Cardiac fibroblast (primary cell): ENCODE measurements at regions not wholly inside any gene's neighbourhood (a gene's known extent, or its start where the extent isn't known, plus 50 kb on each side); places are given as distances from the start of the nearest gene placed in this dataset.

Experiments
- DNase-seq, 2 donors: peaks; one replicate each; pipeline versions ENCODE4 v3.0.0 to v3.0.0-alpha.2; 2010; ENCODE audit warnings: low read depth in 2 of 2
- H3K4me3 ChIP-seq, 2 donors: replicated peaks in 1 of 2; 1 replicate in 1 of 2; 2 replicates in 1 of 2; pipeline ENCODE4 v1.5.1; 2011; ENCODE audit warnings: low read depth in 2 of 2, low read length in 2 of 2, mild to moderate bottlenecking in 2 of 2, moderate library complexity in 1 of 2
- TF ChIP-seq, protein P1 (sequence below): IDR thresholded peaks from one replicate; pipeline ENCODE4 v1.5.1; 2011; ENCODE audit warnings: low read depth, mild to moderate bottlenecking, low read length, inconsistent platforms

- no peak for DNase-seq
- H3K4me3 ChIP-seq, result no peak overlapping the region
- TF ChIP-seq, protein P1, sequence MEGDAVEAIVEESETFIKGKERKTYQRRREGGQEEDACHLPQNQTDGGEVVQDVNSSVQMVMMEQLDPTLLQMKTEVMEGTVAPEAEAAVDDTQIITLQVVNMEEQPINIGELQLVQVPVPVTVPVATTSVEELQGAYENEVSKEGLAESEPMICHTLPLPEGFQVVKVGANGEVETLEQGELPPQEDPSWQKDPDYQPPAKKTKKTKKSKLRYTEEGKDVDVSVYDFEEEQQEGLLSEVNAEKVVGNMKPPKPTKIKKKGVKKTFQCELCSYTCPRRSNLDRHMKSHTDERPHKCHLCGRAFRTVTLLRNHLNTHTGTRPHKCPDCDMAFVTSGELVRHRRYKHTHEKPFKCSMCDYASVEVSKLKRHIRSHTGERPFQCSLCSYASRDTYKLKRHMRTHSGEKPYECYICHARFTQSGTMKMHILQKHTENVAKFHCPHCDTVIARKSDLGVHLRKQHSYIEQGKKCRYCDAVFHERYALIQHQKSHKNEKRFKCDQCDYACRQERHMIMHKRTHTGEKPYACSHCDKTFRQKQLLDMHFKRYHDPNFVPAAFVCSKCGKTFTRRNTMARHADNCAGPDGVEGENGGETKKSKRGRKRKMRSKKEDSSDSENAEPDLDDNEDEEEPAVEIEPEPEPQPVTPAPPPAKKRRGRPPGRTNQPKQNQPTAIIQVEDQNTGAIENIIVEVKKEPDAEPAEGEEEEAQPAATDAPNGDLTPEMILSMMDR, result no peak
Observed at GRCh38 chr1:81708250-81708649, 92.5 kb upstream of the ADGRL2 start.

DNA sequence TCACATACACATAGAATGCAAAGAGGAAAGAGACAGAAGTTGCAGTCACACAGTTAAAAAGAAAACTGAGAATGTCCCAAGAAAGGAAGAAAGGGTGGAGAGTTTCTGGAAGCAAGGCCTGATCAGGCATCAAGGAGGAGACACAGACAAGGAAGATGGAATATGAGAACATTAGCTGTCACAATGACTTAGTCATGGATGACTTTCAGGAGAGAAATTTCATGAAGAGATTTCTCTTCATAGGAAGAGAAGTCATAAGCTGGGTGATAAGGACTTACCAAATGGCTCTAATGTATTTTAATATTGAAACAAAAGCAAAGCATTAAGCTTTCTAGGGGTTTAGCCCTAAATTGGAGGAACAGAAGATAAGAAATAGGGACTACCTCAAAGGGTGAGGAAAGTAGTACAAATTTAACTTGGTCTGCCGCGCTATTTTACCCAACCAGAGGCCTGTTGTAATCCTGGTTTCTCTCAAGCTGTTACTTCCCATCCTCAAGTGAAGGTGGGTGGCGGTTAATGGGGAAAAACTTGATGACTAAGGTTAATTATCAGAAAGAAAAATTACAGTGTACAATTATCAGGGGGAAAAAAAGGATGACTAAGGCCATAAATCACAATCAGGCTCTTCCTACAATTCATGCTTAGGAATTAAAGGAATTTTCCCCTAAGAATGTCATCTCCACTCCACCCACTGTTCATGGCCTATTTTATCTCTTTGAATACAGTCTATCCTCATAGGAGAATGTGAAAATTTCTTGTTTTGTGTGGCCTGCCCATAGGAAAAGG, 93.9 kb upstream of the ADGRL2 start:
- no peak overlapping the region for H3K4me3 ChIP-seq
- DNase-seq, result peak; percentile 59 to 82
- TF ChIP-seq, protein P1, result no peak

DNA sequence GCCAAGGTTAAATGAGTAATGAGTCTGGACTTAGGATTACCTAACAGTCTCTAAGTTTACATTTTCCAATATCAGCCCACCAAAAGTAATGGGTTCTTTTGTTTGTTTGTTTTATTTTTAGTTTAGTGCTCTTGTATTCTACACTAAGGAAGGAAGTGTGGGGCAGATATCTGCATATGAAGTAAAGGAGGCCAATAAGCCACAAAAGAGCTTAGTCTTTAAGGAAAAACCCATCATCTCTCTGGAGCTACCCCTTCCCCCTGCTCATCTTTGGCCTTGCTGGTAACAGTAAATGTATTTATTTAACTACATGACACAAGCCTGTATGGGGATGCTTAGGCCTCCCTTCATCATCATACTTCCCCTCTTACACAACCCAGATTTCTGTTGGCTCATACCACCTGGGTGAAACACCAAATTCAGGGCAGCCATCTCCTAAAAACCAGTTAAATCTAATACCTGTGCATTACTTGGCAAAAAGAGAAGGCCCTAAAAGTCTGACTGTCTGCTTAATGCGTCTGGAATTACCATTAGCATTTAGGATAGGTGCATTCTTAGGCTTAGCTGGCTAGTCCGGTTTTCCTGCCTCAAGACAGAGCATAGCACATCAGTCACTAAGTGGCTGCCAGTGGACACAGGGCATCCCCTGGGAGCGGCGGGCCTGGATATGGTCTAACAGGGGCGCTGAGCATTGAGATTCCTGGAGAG, 96.8 kb upstream of the ADGRL2 start:
- TF ChIP-seq, protein P1, result no peak
- no peak overlapping the region for H3K4me3 ChIP-seq
- DNase-seq, result peak; percentile 56 to 91

- peak overlapping the region in 1 of 2 donors; percentile 2 for H3K4me3 ChIP-seq
- peak; percentile 70 to 93 for DNase-seq
Observed at GRCh38 chr1:81703391-81703755, 97.4 kb upstream of the ADGRL2 start.

GRCh38 chr1:81702903-81703302, 97.8 kb upstream of the ADGRL2 start:
- H3K4me3 ChIP-seq, result peak overlapping the region in 1 of 2 donors; percentile 2

More at GRCh38 chr1:81703391-81703755, 97.4 kb upstream of the ADGRL2 start:
- TF ChIP-seq, protein P1, result no peak

GRCh38 chr1:81702079-81702715, 98.5 kb upstream of the ADGRL2 start:
- TF ChIP-seq, protein P1, result no peak
- peak in 1 of 2 donors; percentile 52 for DNase-seq

More at GRCh38 chr1:81702903-81703302, 97.8 kb upstream of the ADGRL2 start:
- peak; percentile 92 to 99 for DNase-seq
- TF ChIP-seq, protein P1, result no peak

More at GRCh38 chr1:81702079-81702715, 98.5 kb upstream of the ADGRL2 start:
- H3K4me3 ChIP-seq, result no peak overlapping the region
